Activated naive CD8-positive, alpha-beta T cell treated with anti-CD3 and anti-CD28 coated beads, Interleukin-2, amount 50 U/mL, for 16 hours (primary cell): ENCODE measurements at regions not wholly inside any gene's neighbourhood (a gene's known extent, or its start where the extent isn't known, plus 50 kb on each side); places are given as distances from the start of the nearest gene placed in this dataset.

Source experiments
- DNase-seq: peaks from one replicate; pipeline ENCODE4 v3.0.0-alpha.2; 2020; ENCODE audit warnings: low read depth, low spot score

DNA sequence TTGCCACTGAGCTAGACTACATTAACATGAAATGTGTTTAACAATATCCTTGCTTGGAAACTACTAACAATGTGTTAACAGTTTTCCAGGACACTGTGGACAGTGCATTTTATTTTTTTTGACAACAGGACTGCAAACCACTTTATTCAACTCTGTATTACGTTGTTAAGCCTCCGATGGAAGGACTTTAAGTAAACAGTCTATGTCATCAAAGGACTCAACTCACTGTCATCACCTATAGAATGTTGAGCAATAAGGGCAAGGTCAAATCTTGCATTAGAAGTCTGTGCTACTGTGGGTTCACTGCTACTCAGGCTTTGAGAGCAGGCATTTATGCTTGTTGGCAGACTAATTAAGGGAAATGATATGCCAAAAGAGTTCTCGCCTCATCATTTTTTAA, 483.7 kb downstream of the FLRT2 start:
- no peak for DNase-seq

DNA sequence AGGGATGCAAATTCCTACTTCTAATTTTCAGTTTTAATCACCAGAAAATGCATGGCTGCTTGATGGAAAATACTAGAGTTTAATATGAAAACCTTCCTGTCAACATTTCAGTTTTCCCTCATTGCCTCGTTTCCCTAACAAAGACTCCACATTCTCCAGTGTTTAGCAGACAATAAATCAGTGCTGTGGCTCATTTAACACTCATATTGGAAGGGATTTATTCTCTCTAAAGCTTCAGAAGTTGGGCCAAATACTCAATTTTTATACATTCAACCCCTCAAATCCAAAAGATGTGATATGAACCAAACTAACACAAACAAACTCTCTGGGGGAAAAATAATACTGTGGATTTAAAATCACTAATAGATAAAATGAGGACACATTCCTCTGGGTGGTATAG, 482.5 kb downstream of the FLRT2 start:
- DNase-seq, result no peak

- no peak for DNase-seq
Measured at GRCh38 chr14:86003998-86004397, 474.1 kb downstream of the FLRT2 start.

DNA sequence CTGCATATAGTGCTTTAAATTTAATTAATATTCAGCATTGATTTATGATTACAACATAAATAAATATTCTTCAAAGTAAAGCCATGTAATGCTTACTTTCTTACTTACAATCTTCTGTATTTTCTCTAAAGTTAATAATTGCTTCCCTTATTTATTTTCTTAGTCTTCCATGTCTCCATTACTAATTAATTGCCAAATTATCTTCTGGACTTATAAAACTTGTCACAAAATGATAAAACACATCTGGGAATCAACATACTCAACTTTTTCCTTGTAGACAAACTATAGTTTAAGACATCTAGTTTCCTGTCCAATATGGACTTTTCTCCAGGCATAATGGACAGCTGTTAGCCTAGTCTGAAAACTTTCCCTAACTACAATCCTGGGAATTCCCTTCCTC, 466.6 kb downstream of the FLRT2 start:
- no peak for DNase-seq

DNA sequence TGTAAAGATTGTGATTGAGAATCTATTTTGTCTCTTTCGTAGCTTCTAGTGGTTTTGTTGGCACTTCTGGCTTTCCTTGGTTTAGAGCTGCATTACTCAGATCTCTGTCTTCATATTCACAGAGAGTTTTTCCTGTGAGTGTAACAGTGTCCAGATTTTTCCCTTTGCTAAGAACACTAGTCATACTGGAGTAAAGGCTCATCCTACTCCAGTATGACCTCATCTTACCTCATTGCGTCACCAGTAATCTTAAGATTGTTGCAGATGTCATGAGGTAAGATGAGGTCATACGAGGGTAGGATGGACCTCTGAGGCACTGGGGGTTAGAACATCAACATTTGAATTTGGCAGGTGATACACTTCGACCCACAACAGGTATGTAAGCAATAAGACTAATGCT, 461.2 kb downstream of the FLRT2 start:
- no peak for DNase-seq

GRCh38 chr14:85987907-85988306, 458.0 kb downstream of the FLRT2 start:
- no peak for DNase-seq

DNA sequence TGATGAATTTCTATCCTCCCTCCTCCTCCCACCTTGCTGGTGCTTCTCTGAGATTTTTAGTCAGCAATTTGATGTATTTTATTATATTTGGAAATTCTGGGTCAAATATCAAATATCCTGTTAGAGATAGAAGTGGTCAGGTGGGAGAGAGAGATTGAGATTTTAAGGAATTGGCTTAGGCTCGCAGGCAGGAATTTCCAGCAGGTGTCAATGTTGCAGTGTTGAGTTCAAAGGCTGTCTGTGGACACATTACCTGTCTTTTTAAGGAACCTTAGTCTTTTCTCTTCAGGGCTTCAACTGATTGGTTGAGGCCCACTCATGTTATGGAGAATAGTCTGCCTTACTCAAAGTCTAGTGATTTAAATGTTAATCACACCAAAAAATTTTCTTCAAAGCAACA, 457.3 kb downstream of the FLRT2 start:
- no peak for DNase-seq

- no peak for DNase-seq
Measured at GRCh38 chr14:85978582-85979250, 448.8 kb downstream of the FLRT2 start.

DNA sequence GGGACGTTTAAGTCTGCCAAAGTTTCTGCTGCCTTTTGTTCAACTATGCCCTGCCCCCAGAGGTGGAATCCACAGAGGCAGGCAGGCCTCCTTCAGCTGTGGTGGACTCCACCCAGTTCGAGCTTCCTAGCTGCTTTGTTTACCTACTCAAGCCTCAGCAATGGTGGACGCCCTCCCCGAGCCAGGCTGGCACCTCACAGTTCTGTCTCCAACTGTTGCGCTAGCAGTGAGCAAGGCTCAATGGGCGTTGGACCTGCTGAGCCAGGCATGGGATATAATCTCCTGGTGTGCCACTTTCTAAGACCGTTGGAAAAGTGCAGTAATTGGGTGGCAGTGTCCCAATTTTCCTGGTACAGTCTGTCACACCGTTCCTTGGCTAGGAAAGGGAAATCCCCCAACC, 444.7 kb downstream of the FLRT2 start:
- no peak for DNase-seq

GRCh38 chr14:85963486-85963885, 433.5 kb downstream of the FLRT2 start:
- DNase-seq, result no peak

DNA sequence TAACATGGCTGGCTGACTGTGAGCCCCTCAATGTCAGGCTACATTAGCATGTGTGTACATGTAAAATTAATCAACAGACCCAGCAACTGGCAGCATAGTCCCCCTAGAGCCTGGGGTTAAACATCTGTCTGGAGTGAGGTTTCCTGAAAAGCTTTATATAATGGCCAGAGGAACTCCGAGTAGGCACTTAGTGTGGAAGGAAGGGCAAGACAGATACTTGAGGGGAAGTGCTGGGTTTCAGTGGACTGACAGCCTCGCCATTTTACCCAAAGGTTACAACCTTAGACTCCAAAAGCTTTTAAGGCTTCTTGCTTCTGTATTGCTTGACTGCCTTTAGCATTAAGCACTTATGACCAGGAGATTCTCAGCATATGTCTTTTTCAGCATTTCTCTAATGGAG, 430.8 kb downstream of the FLRT2 start:
- no peak for DNase-seq

- DNase-seq, result no peak
Measured at GRCh38 chr14:85959063-85959462, 429.1 kb downstream of the FLRT2 start.

DNA sequence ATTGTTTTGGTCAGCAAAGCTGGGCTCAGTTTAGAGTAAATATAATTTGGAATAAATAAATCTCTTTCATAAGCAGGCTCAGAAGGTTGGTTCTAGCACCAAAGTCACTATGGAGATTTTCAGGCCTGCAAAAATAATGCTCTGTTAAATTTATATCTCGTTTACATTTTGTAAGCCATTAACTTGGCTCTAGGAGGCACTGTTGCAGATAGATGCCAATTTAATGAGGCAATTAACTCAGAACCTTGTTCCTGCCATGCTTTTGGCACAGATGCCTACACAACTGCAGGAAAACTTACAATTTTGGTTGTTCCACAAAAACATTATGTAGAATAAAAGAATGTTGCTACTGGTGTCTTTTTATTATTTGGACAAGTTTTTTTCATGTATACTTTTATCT, 428.1 kb downstream of the FLRT2 start:
- DNase-seq, result no peak

DNA sequence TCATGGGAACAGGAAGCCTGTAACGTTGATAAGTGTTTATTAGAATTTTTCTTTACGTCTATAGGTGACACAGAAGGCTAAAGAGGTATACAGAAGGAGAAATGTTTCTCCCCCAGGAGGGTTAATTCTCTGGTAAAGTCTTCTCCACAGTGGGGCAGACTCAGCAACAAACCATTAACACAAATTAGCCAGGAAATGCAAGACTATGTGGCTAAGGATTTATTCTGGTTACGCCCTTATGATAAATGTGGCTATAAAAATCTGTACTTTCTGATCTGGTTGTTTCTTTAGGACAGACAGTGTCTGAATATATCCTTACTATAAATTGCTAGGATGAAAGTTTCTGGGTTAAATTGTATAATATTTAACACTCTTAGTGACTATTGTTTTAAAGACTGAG, 423.3 kb downstream of the FLRT2 start:
- DNase-seq, result no peak

DNA sequence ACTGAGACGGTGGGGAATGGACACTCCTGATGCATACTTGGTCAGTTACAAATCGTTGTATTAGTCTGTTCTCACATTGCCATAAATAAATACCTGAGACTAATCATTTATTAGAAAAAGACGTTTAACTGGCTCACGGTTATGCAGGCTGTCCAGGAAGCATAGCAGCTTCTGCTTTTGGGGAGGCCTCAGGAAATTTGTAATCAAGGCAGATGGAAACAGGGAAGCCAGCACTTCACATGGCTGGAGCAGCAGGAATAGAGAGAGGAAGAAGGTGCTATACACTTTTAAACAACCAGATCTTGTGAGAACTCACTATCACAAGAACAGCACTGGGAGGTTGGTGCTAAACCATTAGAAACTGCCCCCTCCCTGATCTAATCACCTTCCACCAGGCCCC, 418.2 kb downstream of the FLRT2 start:
- no peak for DNase-seq

- no peak for DNase-seq
Measured at GRCh38 chr14:85947461-85948139, 417.7 kb downstream of the FLRT2 start.

DNA sequence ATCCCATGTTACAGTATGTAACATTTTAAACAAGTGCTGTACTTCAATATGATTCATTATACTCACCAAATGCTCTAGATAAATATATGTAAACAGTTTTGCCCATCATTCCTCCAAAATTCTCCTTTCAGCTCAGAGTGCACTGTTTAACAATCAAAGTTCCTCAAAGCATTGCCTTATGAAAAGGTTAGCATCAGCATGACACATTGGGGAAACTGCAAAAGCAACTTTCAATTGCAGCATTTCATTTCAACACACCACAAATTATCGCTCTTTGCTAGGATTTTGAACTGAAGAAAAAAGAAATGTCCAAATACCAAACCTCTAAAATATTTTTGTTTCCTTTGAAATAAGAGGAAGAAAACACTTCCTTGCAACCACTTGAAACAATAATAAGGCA, 413.2 kb downstream of the FLRT2 start:
- no peak for DNase-seq

GRCh38 chr14:85934886-85935254, 404.9 kb downstream of the FLRT2 start:
- no peak for DNase-seq

GRCh38 chr14:85934123-85934885, 404.4 kb downstream of the FLRT2 start:
- peak; percentile 6 for DNase-seq

- DNase-seq, result no peak
Measured at GRCh38 chr14:85921241-85921640, 391.3 kb downstream of the FLRT2 start.

- no peak for DNase-seq
Measured at GRCh38 chr14:85917716-85918115, 387.8 kb downstream of the FLRT2 start.

DNA sequence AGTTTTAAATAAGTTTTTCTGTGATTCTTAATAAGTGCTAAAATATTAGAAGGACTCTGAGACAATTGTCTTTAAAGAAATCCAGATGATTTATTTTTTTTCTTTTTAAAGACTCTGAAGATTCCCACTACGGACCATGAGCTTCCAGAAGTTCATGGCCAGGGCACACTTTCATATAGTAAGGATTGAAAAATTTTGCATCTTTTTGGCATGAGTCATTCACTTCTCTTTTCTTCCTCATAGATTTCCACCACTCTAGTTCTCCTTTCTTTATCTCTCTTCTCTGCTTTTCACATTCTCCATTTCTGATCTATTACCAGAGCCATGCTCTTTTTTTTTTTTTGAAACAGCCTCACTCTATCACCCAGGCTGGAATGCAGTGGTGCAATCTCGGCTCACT, 385.8 kb downstream of the FLRT2 start:
- DNase-seq, result no peak

DNA sequence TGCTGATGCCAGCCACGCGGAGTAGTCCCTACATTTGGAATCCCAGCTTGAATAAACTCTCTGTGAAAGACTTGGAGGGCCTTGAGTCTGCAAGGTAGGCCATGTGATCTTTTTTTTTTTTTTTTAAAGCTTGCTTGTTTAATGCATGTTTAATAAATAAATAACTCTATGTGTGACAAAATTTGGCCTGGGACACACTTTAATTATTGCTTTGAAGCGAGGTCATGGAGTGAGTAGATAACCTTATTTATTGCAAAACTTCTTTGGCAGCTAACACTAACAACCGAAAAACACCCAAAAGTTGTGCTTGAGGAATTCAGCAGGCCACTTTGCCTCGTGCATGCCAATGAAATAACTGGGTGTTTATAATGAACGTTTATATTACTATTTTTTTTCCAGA, 382.2 kb downstream of the FLRT2 start:
- no peak for DNase-seq
